GM12874 (cell line): ENCODE measurements at regions not wholly inside any gene's neighbourhood (a gene's known extent, or its start where the extent isn't known, plus 50 kb on each side); places are given as distances from the start of the nearest gene placed in this dataset.

Experiments used
- TF ChIP-seq, protein P1 (sequence below): IDR thresholded peaks from 2 replicates; pipeline ENCODE4 v1.5.1; 2011; ENCODE audit warnings: low read depth, mild to moderate bottlenecking, control low read depth, low read length, moderate library complexity; ENCODE audit not compliant: insufficient read depth

DNA sequence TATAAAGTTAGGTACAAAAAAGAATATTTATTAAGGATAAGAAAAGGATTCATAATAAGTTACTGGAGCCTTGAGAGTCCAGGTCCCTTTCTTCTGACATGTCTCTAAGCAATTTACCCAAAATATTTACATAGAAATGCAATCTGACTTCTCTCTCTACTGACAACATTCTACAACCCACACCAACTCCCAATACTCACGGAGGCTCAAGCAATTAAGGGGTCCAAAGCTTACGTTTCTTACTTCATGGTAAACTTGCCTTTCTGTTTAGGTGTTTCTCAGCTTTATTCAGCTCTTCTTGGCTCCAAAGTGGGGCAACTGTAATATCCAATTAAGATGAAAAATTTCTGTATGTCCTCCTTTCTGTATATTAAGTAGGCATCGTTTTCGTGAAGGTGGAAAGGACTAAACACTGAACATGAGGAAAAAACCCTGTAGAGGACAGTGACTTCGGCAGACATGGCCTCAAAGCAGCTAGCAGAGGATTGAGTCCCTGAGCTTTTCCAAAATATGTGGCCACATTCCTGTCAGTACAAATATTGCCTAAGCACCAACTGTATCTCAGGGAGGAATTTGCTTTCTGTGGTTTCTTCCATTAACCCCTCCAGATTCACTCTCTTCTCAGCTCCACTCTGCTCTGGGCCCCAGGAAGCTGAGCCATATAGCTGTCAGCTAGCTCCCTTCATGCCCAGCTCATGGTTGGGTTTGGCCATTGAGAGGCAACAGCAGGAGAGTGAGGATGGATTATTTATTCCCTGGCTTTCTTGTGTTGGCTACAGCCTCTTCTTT is 67.9 kb upstream of the GLS start:
- TF ChIP-seq, protein P1, sequence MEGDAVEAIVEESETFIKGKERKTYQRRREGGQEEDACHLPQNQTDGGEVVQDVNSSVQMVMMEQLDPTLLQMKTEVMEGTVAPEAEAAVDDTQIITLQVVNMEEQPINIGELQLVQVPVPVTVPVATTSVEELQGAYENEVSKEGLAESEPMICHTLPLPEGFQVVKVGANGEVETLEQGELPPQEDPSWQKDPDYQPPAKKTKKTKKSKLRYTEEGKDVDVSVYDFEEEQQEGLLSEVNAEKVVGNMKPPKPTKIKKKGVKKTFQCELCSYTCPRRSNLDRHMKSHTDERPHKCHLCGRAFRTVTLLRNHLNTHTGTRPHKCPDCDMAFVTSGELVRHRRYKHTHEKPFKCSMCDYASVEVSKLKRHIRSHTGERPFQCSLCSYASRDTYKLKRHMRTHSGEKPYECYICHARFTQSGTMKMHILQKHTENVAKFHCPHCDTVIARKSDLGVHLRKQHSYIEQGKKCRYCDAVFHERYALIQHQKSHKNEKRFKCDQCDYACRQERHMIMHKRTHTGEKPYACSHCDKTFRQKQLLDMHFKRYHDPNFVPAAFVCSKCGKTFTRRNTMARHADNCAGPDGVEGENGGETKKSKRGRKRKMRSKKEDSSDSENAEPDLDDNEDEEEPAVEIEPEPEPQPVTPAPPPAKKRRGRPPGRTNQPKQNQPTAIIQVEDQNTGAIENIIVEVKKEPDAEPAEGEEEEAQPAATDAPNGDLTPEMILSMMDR, result no peak

DNA sequence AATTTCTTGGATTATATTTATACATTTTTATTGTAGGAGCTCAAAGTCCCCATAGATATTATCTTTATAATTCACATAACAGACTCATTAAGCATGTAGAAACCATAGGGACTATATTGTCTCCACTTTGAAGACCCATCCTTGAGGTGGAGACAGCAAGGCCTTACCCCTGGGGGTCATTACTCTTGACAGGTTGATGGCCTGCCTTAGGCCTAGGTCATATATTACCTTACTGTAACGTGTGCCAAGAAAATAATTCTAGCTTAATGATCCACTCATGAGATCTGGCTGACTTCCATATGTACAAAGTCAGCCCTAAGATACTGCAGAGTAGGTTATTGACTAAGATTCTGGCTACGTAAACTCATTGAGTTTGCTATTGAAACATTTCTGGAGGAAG is 65.4 kb upstream of the GLS start:
- TF ChIP-seq, protein P1, result no peak

DNA sequence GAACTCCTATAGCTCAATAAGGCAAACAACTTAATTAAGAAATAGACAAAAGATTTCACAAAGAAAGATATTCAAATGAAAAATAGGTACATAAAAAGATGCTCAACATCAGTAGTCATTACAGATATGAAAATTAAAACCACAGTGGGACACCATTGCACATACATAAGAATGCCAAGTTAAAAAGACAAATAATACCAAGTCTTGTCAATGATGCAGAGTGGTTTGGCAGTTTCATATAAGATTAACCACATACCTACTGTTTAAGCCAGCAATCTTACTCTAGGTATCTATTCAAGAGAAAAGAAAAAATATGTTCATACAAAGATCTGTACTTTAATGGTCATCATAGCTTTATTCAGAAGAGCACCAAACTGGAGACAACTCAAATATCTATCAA is 63.5 kb upstream of the GLS start:
- TF ChIP-seq, protein P1, result no peak

DNA sequence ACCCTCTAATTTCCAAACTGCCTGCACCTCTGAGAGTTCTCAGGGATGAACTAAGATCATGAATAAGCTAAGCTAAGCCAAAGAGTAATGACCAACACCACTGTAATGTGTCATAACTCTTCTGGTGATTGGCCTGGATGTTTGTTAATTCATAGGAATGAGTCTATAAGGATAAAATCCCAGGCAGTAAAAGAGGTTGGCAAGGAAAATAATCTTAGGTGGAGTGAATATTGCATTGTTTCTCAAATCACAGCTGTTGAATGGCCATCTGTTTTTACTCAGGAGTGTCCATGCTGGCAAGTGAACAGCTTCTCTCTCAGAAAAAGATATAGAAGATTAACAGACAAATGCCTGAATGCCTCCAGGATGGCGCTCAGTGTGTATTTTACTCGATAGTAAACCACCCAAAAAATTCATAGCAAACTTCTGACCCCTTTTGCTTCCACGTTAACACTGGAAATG is 60.8 kb upstream of the GLS start:
- TF ChIP-seq, protein P1, result no peak

DNA sequence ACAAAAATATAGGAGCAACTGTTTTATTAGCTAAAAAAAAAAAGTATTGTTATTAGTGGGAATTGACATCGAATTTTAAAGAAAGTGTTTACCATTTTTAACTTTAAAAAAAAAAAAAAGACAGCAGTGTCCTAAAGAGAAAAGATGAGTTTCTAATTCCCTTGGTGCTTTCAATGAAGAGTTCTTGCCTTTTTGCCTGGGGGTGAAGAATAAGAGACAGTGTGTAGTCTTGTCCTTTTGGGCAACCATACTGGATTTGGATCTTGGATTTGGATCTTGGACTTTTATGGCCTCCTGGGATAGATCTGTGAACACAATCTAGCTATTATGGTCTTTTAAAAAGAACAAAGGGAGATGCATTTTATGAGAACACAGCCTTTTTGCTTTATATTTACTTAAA is 60.2 kb upstream of the GLS start:
- TF ChIP-seq, protein P1, result no peak

DNA sequence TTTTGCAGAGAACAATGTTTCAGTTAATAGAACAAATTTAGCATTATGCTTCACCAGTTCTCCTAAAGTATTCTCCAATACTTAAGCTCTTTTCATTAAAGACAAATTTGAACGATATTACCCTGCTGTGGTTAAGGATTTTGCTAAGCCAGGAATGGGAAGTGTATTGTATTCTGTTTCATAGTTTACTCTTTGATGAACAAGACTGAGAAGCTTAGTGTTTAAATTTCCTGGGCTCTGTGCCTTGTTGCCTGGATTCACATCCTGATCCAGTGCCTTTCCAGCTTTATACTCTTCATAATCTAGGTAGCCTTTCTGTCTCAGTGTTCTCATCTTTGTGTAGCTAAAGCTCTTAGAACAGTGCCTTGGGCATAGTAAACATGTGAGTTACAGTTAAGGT is 58.6 kb upstream of the GLS start:
- TF ChIP-seq, protein P1, result no peak

DNA sequence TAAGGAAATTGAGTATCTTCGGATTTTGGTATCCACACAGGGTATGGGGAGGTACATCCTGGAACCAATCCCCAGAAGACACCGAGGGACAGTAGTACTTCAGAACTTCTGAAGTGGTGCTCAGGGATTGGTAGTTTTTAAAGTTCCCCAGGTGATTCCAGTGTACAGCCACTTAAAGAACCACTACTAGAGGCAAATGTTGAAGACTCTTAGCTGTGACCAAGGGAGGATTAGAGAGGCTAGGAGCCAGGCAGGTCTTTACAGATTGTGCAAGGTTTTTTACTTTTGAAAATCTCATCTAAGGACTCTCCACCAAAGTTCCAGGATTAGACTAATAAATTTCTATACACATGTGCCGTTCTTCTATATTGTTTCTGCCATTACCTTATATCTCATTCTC is 52.9 kb upstream of the GLS start:
- TF ChIP-seq, protein P1, result no peak

DNA sequence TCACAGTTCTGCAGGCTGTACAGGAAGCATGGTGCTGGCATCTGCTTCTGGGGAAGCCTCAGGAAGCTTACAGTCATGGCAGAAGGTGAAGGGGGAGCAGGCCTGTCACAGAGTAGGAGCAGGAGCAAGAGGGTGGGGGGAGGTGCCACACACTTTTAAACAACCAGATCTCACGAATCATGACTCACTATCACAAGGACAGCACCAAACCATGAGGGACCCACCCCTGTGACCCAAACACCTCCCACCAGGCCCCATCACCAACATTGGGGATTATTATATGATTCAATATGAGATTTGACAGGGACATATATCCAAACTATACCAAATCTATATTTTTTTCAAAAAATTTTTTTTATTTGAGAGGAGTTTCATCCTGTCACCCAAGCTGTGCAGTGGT is 51.0 kb upstream of the GLS start:
- TF ChIP-seq, protein P1, result no peak
